HCT116 (cell line): ENCODE measurements at regions not wholly inside any gene's neighbourhood (a gene's known extent, or its start where the extent isn't known, plus 50 kb on each side); places are given as distances from the start of the nearest gene placed in this dataset.

Experiments
- ATAC-seq: fragments of 200-7000 bp; cut with Tn5 transposase; 2 replicates; pipeline ENCODE4 v1.9.1; 2020; ENCODE audit warnings: mild to moderate bottlenecking, moderate library complexity
- BruUV-seq: library from RNA; stranded (reverse); fragments of 400-500 nt; replicated peaks from 2 replicates; lab custom pipeline; 2021; lab: Mats Ljungman, UMichigan
- CTCF ChIA-PET: fragments of 300-600 bp; sonication (Branson Sonifier 250); formaldehyde crosslinking; loops from one replicate; lab custom pipeline; 2021; ENCODE audit warnings: antibody characterized with exemption; lab: Charles Lee
- POLR2A ChIA-PET: fragments of 300-600, 350-600 bp; sonication (Branson Sonifier 250); formaldehyde crosslinking; loops from one replicate; lab custom pipeline; 2021; ENCODE audit warnings: antibody characterized with exemption; lab: Charles Lee
- RAD21 ChIA-PET, 2 experiments: fragments of 300-600 bp; sonication (Branson Sonifier 250); formaldehyde crosslinking; loops; one replicate each; lab custom pipeline; 2023; ENCODE audit warnings: low total read pairs in 2 of 2; ENCODE audit not compliant: uncharacterized antibody in 2 of 2, unreplicated experiment in 2 of 2, low non-redundant PET in 1 of 2; lab: Charles Lee
- DNase-seq: peaks from one replicate; pipeline ENCODE4 v3.0.0-alpha.2; 2010; ENCODE audit warnings: low read depth, low spot score
- H2AFZ ChIP-seq: fragments of 200-600 bp; shearing (Covaris generic), sonication (generic); 2 replicates; pipeline ENCODE4 v1.6.1; 2017; ENCODE audit warnings: low read depth, mixed run types, mixed read lengths, antibody characterized with exemption, low read length; ENCODE audit not compliant: poor library complexity, severe bottlenecking
- H3K27ac ChIP-seq: 2 replicates; pipeline ENCODE4 v1.5.1; 2012; ENCODE audit warnings: low read depth, low read length
- H3K27me3 ChIP-seq: fragments of 200-600 bp; sonication (generic); 2 replicates; pipeline ENCODE4 v1.6.1; 2016; ENCODE audit warnings: mixed run types, low read length, mixed read lengths; ENCODE audit not compliant: insufficient read depth
- H3K36me3 ChIP-seq, 2 experiments: fragments of 200-500 bp in 1 of 2; fragments of 200-600 bp in 1 of 2; sonication (Bioruptor generic) in 1 of 2; sonication (generic) in 1 of 2; 2 replicates each; pipeline versions ENCODE4 v1.5.1 to v1.6.1; 2014 to 2016; ENCODE audit warnings: low read length in 2 of 2, inconsistent platforms in 1 of 2, mixed read lengths in 1 of 2, mixed run types in 1 of 2; ENCODE audit not compliant: insufficient read depth in 2 of 2, control insufficient read depth in 1 of 2
- H3K4me1 ChIP-seq, 2 experiments: fragments of 200-600 bp in 1 of 2; sonication (generic) in 1 of 2; 2 replicates each; pipeline versions ENCODE4 v1.5.1 to v1.6.1; 2012 to 2017; ENCODE audit warnings: low read length in 2 of 2, inconsistent platforms in 1 of 2, mild to moderate bottlenecking in 1 of 2, mixed read lengths in 1 of 2, mixed run types in 1 of 2, moderate library complexity in 1 of 2; ENCODE audit not compliant: insufficient read depth in 2 of 2, control insufficient read depth in 1 of 2
- H3K4me2 ChIP-seq: fragments of 200-600 bp; sonication (generic); 2 replicates; pipeline ENCODE4 v1.6.1; 2017; ENCODE audit warnings: mixed run types, low read length, mixed read lengths
- H3K4me3 ChIP-seq, 2 experiments: fragments of 200-600 bp in 1 of 2; sonication (generic) in 1 of 2; replicated peaks in 1 of 2; 2 replicates each; pipeline ENCODE4 v1.5.1; 2011 to 2016; ENCODE audit warnings: low read length in 2 of 2, control low read depth in 1 of 2, low read depth in 1 of 2, mild to moderate bottlenecking in 1 of 2, mixed read lengths in 1 of 2, mixed run types in 1 of 2
- H3K79me2 ChIP-seq: fragments of 200-600 bp; sonication (generic); 2 replicates; pipeline ENCODE4 v1.6.1; 2017; ENCODE audit warnings: mild to moderate bottlenecking, mixed run types, low read length, moderate library complexity, mixed read lengths; ENCODE audit not compliant: insufficient read depth
- H3K9ac ChIP-seq: fragments of 200-600 bp; sonication (generic); 2 replicates; pipeline ENCODE4 v1.6.1; 2016; ENCODE audit warnings: low read length, mixed read lengths
- H3K9me2 ChIP-seq: fragments of 200-600 bp; sonication (generic), shearing (Covaris generic); 2 replicates; pipeline ENCODE4 v1.6.1; 2017; ENCODE audit warnings: mixed run types, mild to moderate bottlenecking, moderate library complexity; ENCODE audit not compliant: insufficient read depth
- H3K9me3 ChIP-seq, 2 experiments: fragments of 200-500 bp in 1 of 2; fragments of 200-600 bp in 1 of 2; sonication (Bioruptor generic) in 1 of 2; sonication (generic) in 1 of 2; 2 replicates each; pipeline ENCODE4 v1.6.1; 2014 to 2017; ENCODE audit warnings: low read length in 2 of 2, mixed read lengths in 2 of 2, inconsistent platforms in 1 of 2, low read depth in 1 of 2, mild to moderate bottlenecking in 1 of 2, mixed run types in 1 of 2, moderate library complexity in 1 of 2; ENCODE audit not compliant: control insufficient read depth in 1 of 2, insufficient read depth in 1 of 2
- H4K20me1 ChIP-seq: fragments of 200-600 bp; sonication (generic), shearing (Covaris generic); 2 replicates; pipeline ENCODE4 v1.6.1; 2017; ENCODE audit warnings: mixed run types, mild to moderate bottlenecking, moderate library complexity; ENCODE audit not compliant: insufficient read depth
- ATF3 ChIP-seq: IDR thresholded peaks from 2 replicates; pipeline ENCODE4 v1.6.1; 2012
- CBX3 ChIP-seq: IDR thresholded peaks from 2 replicates; pipeline ENCODE4 v1.6.1; 2012; ENCODE audit warnings: low read depth
- CEBPB ChIP-seq: IDR thresholded peaks from 2 replicates; pipeline ENCODE4 v1.6.1; 2012; ENCODE audit warnings: low read depth
- EGR1 ChIP-seq: IDR thresholded peaks from 2 replicates; pipeline ENCODE4 v1.6.1; 2012; ENCODE audit warnings: low read depth
- ELF1 ChIP-seq: IDR thresholded peaks from 2 replicates; pipeline ENCODE4 v1.6.1; 2012; ENCODE audit warnings: low read depth, borderline replicate concordance
- EZH2 ChIP-seq: fragments of 200-600 bp; sonication (generic); IDR thresholded peaks from 2 replicates; pipeline ENCODE4 v1.6.1; 2017; ENCODE audit warnings: antibody characterized with exemption, mixed run types
- EZH2phosphoT487 ChIP-seq: fragments of 200-600 bp; IDR thresholded peaks from 2 replicates; pipeline ENCODE4 v1.6.1; 2018; ENCODE audit warnings: antibody characterized with exemption, borderline replicate concordance
- FOSL1 ChIP-seq: IDR thresholded peaks from 2 replicates; pipeline ENCODE4 v1.6.1; 2012; ENCODE audit warnings: low read depth
- POLR2A ChIP-seq: IDR thresholded peaks from 2 replicates; pipeline ENCODE4 v1.7.0; 2011; ENCODE audit warnings: borderline replicate concordance; ENCODE audit not compliant: insufficient read depth, insufficient read length; ENCODE audit errors: extremely low read depth
- POLR2AphosphoS5 ChIP-seq: IDR thresholded peaks from 2 replicates; pipeline ENCODE4 v1.6.1; 2011; ENCODE audit warnings: mild to moderate bottlenecking, low read depth, low read length, moderate library complexity
- RAD21 ChIP-seq: IDR thresholded peaks from 2 replicates; pipeline ENCODE4 v1.6.1; 2012; ENCODE audit warnings: low read depth, mild to moderate bottlenecking
- SRF ChIP-seq: IDR thresholded peaks from 2 replicates; pipeline ENCODE4 v1.6.1; 2012; ENCODE audit warnings: low read depth
- TCF7L2 ChIP-seq: IDR thresholded peaks from 2 replicates; pipeline ENCODE4 v1.7.0; 2011; ENCODE audit warnings: borderline replicate concordance, inconsistent platforms; ENCODE audit not compliant: insufficient read depth, insufficient read length; ENCODE audit errors: extremely low read depth
- YY1 ChIP-seq: IDR thresholded peaks from 2 replicates; pipeline ENCODE4 v1.6.1; 2011; ENCODE audit warnings: low read length, low read depth, moderate library complexity, mild to moderate bottlenecking; ENCODE audit not compliant: insufficient replicate concordance; ENCODE audit errors: extremely low read depth
- ZFX ChIP-seq: fragments of 450-650 bp; IDR thresholded peaks from 2 replicates; pipeline ENCODE4 v1.6.1; 2017
- ZNF274 ChIP-seq: fragments of 200-500 bp; sonication (Bioruptor generic); IDR thresholded peaks from 2 replicates; pipeline ENCODE4 v1.6.1; 2014; ENCODE audit warnings: mild to moderate bottlenecking, low read depth, low read length, inconsistent platforms
- intact Hi-C: fragments of 100-400 bp; cut with micrococcal nuclease; formaldehyde crosslinking; loops from 2 replicates; pipeline ENCODE4 v1.10.0; 2022
- TF ChIP-seq, protein P1 (sequence below), 3 experiments: fragments of 200-600 bp in 1 of 3; sonication (generic) in 1 of 3; IDR thresholded peaks in 2 of 3; conservative IDR thresholded peaks in 1 of 3; 2 replicates each; pipeline ENCODE4 v1.5.1; 2012 to 2017; ENCODE audit warnings: low read depth in 2 of 3, low read length in 2 of 3, antibody characterized with exemption in 1 of 3, borderline replicate concordance in 1 of 3, control low read depth in 1 of 3, mild to moderate bottlenecking in 1 of 3, mixed read lengths in 1 of 3, mixed run types in 1 of 3, moderate library complexity in 1 of 3; ENCODE audit not compliant: insufficient read depth in 1 of 3
- TF ChIP-seq, protein P2 (sequence below): IDR thresholded peaks from 2 replicates; pipeline ENCODE4 v1.6.1; 2012; ENCODE audit warnings: low read depth

DNA sequence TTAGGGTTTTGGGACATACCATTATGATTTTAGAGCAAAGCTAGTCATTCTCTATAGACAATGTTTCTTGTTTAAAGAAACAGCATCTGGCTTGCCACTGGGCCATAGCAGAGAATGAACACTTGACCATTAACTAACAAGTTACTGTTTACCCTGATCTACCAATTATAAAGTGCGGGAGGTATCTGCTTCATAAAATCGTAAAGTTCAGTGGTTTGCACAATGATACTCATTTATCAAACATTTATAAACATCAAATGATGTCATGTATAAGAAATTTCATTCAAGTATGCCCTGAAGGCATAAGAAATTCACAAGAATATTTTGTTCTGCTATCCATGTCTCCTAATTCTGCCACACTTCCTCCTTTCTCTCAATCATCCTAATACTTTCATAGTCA lies 139.2 kb downstream of the PCDH20 start:
- POLR2A ChIA-PET = no interaction called here

DNA sequence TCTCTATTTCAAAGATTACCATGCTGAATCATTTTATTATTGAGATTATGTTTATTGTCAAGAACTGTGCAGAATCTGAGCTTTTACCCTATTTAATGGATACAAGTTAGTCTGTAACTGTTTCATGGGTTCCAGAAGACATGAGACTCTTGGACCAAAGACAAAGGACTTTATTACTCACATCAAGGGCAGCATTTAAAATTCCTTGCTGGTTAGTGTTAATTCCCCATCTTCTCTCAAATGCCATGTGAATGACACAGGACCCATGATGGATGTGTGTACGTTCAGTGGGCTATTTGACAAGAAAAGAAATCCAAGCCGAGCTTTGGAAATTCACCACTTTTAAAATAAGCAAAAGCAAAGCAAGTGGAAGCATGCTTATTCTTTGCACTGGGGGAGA lies 139.9 kb downstream of the PCDH20 start:
- Histone ChIP-seq H2AFZ (no peak overlapping the region), H3K9me2 (no peaks in the 10 kb centered on the region), H3K9me3 (peaks cover 5% of the 10 kb centered on the region in 2 experiments; a peak in 2 of 4 replicates), H3K4me3 (no peak overlapping the region), H3K4me1 (no peaks in the 10 kb centered on the region), H3K27ac (no peak overlapping the region), H3K4me2 (no peak overlapping the region), H4K20me1 (no peaks in the 10 kb centered on the region), H3K27me3 (no peaks in the 10 kb centered on the region), H3K9ac (no peak overlapping the region), H3K79me2 (no peaks in the 10 kb centered on the region), H3K36me3 (no peaks in the 10 kb centered on the region)
- CTCF ChIA-PET = no interaction called here
- BruUV-seq = no TSS peak
- POLR2A ChIA-PET = no interaction called here
- no peak for DNase-seq
- ATAC-seq = no peak
- intact Hi-C loops = no loop called here
- RAD21 ChIA-PET = no interaction called here
- TF ChIP-seq CEBPB (no peak), EGR1 (no peak), RAD21 (no peak), ATF3 (no peak), EZH2phosphoT487 (no peak), TCF7L2 (no peak), CBX3 (no peak), ELF1 (no peak), YY1 (no peak), POLR2A (no peak), SRF (no peak), FOSL1 (no peak), ZNF274 (no peak)
- TF ChIP-seq, protein P1, sequence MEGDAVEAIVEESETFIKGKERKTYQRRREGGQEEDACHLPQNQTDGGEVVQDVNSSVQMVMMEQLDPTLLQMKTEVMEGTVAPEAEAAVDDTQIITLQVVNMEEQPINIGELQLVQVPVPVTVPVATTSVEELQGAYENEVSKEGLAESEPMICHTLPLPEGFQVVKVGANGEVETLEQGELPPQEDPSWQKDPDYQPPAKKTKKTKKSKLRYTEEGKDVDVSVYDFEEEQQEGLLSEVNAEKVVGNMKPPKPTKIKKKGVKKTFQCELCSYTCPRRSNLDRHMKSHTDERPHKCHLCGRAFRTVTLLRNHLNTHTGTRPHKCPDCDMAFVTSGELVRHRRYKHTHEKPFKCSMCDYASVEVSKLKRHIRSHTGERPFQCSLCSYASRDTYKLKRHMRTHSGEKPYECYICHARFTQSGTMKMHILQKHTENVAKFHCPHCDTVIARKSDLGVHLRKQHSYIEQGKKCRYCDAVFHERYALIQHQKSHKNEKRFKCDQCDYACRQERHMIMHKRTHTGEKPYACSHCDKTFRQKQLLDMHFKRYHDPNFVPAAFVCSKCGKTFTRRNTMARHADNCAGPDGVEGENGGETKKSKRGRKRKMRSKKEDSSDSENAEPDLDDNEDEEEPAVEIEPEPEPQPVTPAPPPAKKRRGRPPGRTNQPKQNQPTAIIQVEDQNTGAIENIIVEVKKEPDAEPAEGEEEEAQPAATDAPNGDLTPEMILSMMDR (IDR thresholded peaks at IDR 0.05 in 2 of 3, conservative IDR thresholded peaks at IDR 0.05 in 1 of 3; ENCODE audit: borderline replicate concordance in 1 of 3, insufficient read depth in 1 of 3, low read depth in 2 of 3, low read length in 2 of 3) = no peak
- TF ChIP-seq, protein P2, sequence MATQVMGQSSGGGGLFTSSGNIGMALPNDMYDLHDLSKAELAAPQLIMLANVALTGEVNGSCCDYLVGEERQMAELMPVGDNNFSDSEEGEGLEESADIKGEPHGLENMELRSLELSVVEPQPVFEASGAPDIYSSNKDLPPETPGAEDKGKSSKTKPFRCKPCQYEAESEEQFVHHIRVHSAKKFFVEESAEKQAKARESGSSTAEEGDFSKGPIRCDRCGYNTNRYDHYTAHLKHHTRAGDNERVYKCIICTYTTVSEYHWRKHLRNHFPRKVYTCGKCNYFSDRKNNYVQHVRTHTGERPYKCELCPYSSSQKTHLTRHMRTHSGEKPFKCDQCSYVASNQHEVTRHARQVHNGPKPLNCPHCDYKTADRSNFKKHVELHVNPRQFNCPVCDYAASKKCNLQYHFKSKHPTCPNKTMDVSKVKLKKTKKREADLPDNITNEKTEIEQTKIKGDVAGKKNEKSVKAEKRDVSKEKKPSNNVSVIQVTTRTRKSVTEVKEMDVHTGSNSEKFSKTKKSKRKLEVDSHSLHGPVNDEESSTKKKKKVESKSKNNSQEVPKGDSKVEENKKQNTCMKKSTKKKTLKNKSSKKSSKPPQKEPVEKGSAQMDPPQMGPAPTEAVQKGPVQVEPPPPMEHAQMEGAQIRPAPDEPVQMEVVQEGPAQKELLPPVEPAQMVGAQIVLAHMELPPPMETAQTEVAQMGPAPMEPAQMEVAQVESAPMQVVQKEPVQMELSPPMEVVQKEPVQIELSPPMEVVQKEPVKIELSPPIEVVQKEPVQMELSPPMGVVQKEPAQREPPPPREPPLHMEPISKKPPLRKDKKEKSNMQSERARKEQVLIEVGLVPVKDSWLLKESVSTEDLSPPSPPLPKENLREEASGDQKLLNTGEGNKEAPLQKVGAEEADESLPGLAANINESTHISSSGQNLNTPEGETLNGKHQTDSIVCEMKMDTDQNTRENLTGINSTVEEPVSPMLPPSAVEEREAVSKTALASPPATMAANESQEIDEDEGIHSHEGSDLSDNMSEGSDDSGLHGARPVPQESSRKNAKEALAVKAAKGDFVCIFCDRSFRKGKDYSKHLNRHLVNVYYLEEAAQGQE = no peak

More for the DNA sequence above, 139.2 kb downstream of the PCDH20 start:
- Histone ChIP-seq H3K4me1 (no peaks in the 10 kb centered on the region), H2AFZ (no peak overlapping the region), H3K4me3 (no peak overlapping the region), H3K9me3 (peaks cover 5% of the 10 kb centered on the region in 2 experiments; a peak in 2 of 4 replicates), H3K9ac (no peak overlapping the region), H3K27ac (no peak overlapping the region), H3K4me2 (no peak overlapping the region), H3K9me2 (no peaks in the 10 kb centered on the region), H4K20me1 (no peaks in the 10 kb centered on the region), H3K36me3 (no peaks in the 10 kb centered on the region), H3K27me3 (no peaks in the 10 kb centered on the region), H3K79me2 (no peaks in the 10 kb centered on the region)
- RAD21 ChIA-PET = no interaction called here
- BruUV-seq = no TSS peak
- no peak for TF ChIP-seq EZH2
- no peak for TF ChIP-seq POLR2AphosphoS5
- TF ChIP-seq ZFX = no peak
- TF ChIP-seq ELF1 = no peak
- TF ChIP-seq CBX3 = no peak
- intact Hi-C loops = no loop called here
- CTCF ChIA-PET = no interaction called here
- DNase-seq (no peak), ATAC-seq (no peak)
